ENCODE measurements at regions not wholly inside any gene's neighbourhood (a gene's known extent, or its start where the extent isn't known, plus 50 kb on each side); places are given as distances from the start of the nearest gene placed in this dataset.

- TF ChIP-seq, protein P1, sequence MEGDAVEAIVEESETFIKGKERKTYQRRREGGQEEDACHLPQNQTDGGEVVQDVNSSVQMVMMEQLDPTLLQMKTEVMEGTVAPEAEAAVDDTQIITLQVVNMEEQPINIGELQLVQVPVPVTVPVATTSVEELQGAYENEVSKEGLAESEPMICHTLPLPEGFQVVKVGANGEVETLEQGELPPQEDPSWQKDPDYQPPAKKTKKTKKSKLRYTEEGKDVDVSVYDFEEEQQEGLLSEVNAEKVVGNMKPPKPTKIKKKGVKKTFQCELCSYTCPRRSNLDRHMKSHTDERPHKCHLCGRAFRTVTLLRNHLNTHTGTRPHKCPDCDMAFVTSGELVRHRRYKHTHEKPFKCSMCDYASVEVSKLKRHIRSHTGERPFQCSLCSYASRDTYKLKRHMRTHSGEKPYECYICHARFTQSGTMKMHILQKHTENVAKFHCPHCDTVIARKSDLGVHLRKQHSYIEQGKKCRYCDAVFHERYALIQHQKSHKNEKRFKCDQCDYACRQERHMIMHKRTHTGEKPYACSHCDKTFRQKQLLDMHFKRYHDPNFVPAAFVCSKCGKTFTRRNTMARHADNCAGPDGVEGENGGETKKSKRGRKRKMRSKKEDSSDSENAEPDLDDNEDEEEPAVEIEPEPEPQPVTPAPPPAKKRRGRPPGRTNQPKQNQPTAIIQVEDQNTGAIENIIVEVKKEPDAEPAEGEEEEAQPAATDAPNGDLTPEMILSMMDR (IDR thresholded peaks at IDR 0.05; ENCODE audit: low read length), result no peak
- TF ChIP-seq EZH2 (optimal IDR thresholded peaks at IDR 0.05; ENCODE audit: low read depth, low read length), result no peak
These were observed 539.5 kb downstream of the TBC1D22A start for GRCh38 chr22:47301820-47302475.

Measured in MM.1S (cell line).